GM12865 (cell line): ENCODE measurements at regions not wholly inside any gene's neighbourhood (a gene's known extent, or its start where the extent isn't known, plus 50 kb on each side); places are given as distances from the start of the nearest gene placed in this dataset.

Experiments used
- DNase-seq: peaks from one replicate; pipeline ENCODE4 v3.0.0; 2010; ENCODE audit warnings: low read depth
- H3K4me3 ChIP-seq: 2 replicates; pipeline ENCODE4 v1.5.1; 2011; ENCODE audit warnings: mild to moderate bottlenecking, low read depth, low read length, control low read depth
- TF ChIP-seq, protein P1 (sequence below): IDR thresholded peaks from 2 replicates; pipeline ENCODE4 v1.5.1; 2011; ENCODE audit warnings: low read length, control low read depth, low read depth, inconsistent platforms; ENCODE audit not compliant: insufficient read depth; ENCODE audit errors: missing control alignments

DNA sequence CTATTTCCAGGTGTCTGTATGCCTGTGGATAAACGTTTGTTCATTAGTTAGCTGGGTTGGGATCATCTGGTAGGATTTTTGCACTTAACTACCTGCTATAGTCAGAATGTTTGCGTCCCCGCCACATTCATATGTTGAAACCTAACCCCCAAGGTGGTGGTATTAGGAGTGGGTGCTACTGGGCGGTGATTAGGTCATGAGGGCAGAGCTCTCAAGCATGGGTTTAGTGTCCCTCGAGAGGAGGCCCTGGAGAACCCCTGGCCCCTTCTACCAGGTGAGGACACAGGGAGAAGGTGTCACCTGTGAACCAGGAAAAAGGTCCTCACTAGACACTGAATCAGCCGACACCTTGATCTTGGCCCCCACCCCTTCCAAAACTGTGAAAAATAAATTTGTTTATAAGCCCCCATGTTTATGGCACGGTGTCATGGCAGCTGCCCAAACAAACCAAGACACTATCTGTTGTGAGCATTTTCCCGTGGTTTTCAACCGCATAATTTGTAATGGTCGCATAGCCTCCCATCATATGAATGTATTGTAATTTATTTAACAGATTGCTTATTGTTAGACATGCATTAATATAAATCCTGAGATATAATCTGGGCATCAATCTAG is 92.7 kb upstream of the TRIM2 start:
- no peak overlapping the region for H3K4me3 ChIP-seq
- TF ChIP-seq, protein P1, sequence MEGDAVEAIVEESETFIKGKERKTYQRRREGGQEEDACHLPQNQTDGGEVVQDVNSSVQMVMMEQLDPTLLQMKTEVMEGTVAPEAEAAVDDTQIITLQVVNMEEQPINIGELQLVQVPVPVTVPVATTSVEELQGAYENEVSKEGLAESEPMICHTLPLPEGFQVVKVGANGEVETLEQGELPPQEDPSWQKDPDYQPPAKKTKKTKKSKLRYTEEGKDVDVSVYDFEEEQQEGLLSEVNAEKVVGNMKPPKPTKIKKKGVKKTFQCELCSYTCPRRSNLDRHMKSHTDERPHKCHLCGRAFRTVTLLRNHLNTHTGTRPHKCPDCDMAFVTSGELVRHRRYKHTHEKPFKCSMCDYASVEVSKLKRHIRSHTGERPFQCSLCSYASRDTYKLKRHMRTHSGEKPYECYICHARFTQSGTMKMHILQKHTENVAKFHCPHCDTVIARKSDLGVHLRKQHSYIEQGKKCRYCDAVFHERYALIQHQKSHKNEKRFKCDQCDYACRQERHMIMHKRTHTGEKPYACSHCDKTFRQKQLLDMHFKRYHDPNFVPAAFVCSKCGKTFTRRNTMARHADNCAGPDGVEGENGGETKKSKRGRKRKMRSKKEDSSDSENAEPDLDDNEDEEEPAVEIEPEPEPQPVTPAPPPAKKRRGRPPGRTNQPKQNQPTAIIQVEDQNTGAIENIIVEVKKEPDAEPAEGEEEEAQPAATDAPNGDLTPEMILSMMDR, result no peak
- DNase-seq, result no peak

DNA sequence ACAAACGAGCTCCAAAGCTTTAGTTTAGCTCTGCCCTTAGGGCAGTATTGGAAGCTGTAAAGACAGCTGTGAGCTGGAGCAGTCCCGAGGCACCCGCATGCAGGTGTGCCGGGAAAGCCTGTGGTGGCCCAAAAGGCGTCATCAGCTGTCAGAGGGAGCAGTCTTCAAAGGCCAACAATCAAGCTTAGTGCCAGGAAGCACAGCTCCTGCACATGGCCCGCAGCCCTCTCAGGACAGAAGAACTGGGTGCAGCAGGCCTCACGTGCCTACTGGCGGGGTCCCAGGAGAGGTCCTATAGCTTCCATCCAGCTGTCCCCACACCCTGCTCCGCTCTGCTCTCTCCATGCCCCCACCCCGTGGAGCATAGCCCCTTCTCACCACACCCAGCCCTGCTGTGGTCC is 92.2 kb upstream of the TRIM2 start:
- DNase-seq, result no peak
- TF ChIP-seq, protein P1, result no peak
- H3K4me3 ChIP-seq, result no peak overlapping the region

- no peak overlapping the region for H3K4me3 ChIP-seq
- DNase-seq, result peak; percentile 28
- TF ChIP-seq, protein P1, result no peak
Measured at GRCh38 chr4:153113061-153113837, 91.0 kb upstream of the TRIM2 start.

DNA sequence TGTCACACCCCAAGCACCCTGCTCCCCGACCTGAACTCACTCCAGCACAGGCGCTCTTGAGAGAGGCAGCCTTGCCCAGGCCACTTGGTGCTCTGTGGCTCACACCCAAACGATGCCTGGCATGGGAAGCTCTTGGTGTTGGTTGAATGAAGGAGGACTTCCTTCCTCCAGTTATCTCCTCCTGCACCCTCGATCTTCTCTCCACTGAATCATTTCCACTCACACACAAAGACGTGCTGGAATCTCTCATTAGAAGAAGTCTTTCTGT is 90.5 kb upstream of the TRIM2 start:
- no peak for DNase-seq
- H3K4me3 ChIP-seq, result no peak overlapping the region
- TF ChIP-seq, protein P1, result no peak

- DNase-seq, result no peak
- TF ChIP-seq, protein P1, result no peak
- no peak overlapping the region for H3K4me3 ChIP-seq
Measured at GRCh38 chr4:153114771-153115321, 89.4 kb upstream of the TRIM2 start.

- peak; percentile 72 for DNase-seq
- TF ChIP-seq, protein P1, result no peak
- H3K4me3 ChIP-seq, result peak overlapping the region; percentile 5; the same call in 1 of the 2 replicates
Measured at GRCh38 chr4:153115322-153116290, 88.6 kb upstream of the TRIM2 start.
